WTC11 (cell line): ENCODE measurements at regions not wholly inside any gene's neighbourhood (a gene's known extent, or its start where the extent isn't known, plus 50 kb on each side); places are given as distances from the start of the nearest gene placed in this dataset.

Experiments
- ATAC-seq: fragments of 200-7000 bp; cut with Tn5 transposase; 2 replicates; pipeline ENCODE4 v1.10.0; 2021; ENCODE audit warnings: mild to moderate bottlenecking, moderate library complexity
- CTCF ChIA-PET: fragments of 300-600 bp; sonication (Branson Sonifier 250); formaldehyde crosslinking; loops from one replicate; lab custom pipeline; 2021; ENCODE audit warnings: antibody characterized with exemption; lab: Charles Lee
- POLR2A ChIA-PET: fragments of 350-600 bp; sonication (Branson Sonifier 250); formaldehyde crosslinking; loops from one replicate; lab custom pipeline; 2021; ENCODE audit warnings: antibody characterized with exemption; lab: Charles Lee
- DNase-seq: peaks from one replicate; pipeline ENCODE4 v3.0.0; 2021; ENCODE audit warnings: low spot score
- H3K27ac Mint-ChIP-seq: 2 replicates; pipeline ENCODE4 v1.8.0; 2021; ENCODE audit warnings: mixed read lengths
- H3K27me3 Mint-ChIP-seq: 2 replicates; pipeline ENCODE4 v1.8.0; 2021; ENCODE audit warnings: low read depth, mild to moderate bottlenecking, moderate library complexity, mixed read lengths
- H3K36me3 Mint-ChIP-seq: 2 replicates; pipeline ENCODE4 v1.8.0; 2021; ENCODE audit warnings: mixed read lengths
- H3K4me1 Mint-ChIP-seq: 2 replicates; pipeline ENCODE4 v1.8.0; 2022; ENCODE audit warnings: mixed read lengths
- H3K4me3 Mint-ChIP-seq: 2 replicates; pipeline ENCODE4 v1.8.0; 2021; ENCODE audit warnings: mild to moderate bottlenecking, moderate library complexity, mixed read lengths
- H3K9me3 Mint-ChIP-seq: 2 replicates; pipeline ENCODE4 v1.8.0; 2021; ENCODE audit warnings: mixed read lengths
- ATF1 ChIP-seq: sonication (generic); formaldehyde crosslinking; IDR thresholded peaks from 2 replicates; pipeline ENCODE4 v1.8.1; 2023; ENCODE audit warnings: mild to moderate bottlenecking, moderate library complexity, missing genetic modification reagents
- ESRRA ChIP-seq: sonication (generic); formaldehyde crosslinking; IDR thresholded peaks from 2 replicates; pipeline ENCODE4 v1.8.1; 2022; ENCODE audit warnings: mild to moderate bottlenecking, missing genetic modification reagents, borderline replicate concordance
- ETV6 ChIP-seq: sonication (generic); formaldehyde crosslinking; IDR thresholded peaks from 2 replicates; pipeline ENCODE4 v1.8.1; 2022; ENCODE audit warnings: mild to moderate bottlenecking, missing genetic modification reagents
- KAT7 ChIP-seq: sonication (generic); formaldehyde crosslinking; IDR thresholded peaks from 2 replicates; pipeline ENCODE4 v1.8.1; 2023; ENCODE audit warnings: missing genetic modification reagents, mild to moderate bottlenecking, borderline replicate concordance
- RELA ChIP-seq: sonication (generic); formaldehyde crosslinking; IDR thresholded peaks from 2 replicates; pipeline ENCODE4 v1.8.1; 2022; ENCODE audit warnings: missing genetic modification reagents, mild to moderate bottlenecking, borderline replicate concordance
- RORB ChIP-seq: fragments of 250-450 bp; sonication (Bioruptor Pico); IDR thresholded peaks from 2 replicates; pipeline ENCODE4 v1.9.0; 2021; ENCODE audit warnings: mild to moderate bottlenecking
- TCF7 ChIP-seq: sonication (generic); formaldehyde crosslinking; IDR thresholded peaks from 2 replicates; pipeline ENCODE4 v1.8.0; 2022; ENCODE audit warnings: mild to moderate bottlenecking, low read depth, missing genetic modification reagents, moderate library complexity
- TEAD4 ChIP-seq: sonication (generic); formaldehyde crosslinking; IDR thresholded peaks from 2 replicates; pipeline ENCODE4 v1.8.0; 2022; ENCODE audit warnings: mild to moderate bottlenecking, missing genetic modification reagents
- ZNF138 ChIP-seq: sonication (generic); formaldehyde crosslinking; conservative IDR thresholded peaks from 2 replicates; pipeline ENCODE4 v1.8.1; 2022; ENCODE audit warnings: mild to moderate bottlenecking, moderate library complexity, missing genetic modification reagents
- ZNF219 ChIP-seq: sonication (generic); formaldehyde crosslinking; IDR thresholded peaks from 2 replicates; pipeline ENCODE4 v1.8.0; 2023; ENCODE audit warnings: missing genetic modification reagents, mild to moderate bottlenecking, borderline replicate concordance
- ZNF423 ChIP-seq: fragments of 250-450 bp; sonication (Bioruptor Pico); IDR thresholded peaks from 2 replicates; pipeline ENCODE4 v2.1.2; 2022; ENCODE audit warnings: mild to moderate bottlenecking, moderate library complexity
- TF ChIP-seq, protein P1 (sequence below): sonication (generic); formaldehyde crosslinking; IDR thresholded peaks from 2 replicates; pipeline ENCODE4 v1.8.0; 2022; ENCODE audit warnings: mild to moderate bottlenecking, missing genetic modification reagents
- TF ChIP-seq, protein P2 (sequence below): fragments of 250-450 bp; sonication (Bioruptor Pico); IDR thresholded peaks from 2 replicates; pipeline ENCODE4 v1.9.0; 2021; ENCODE audit warnings: mild to moderate bottlenecking
- TF ChIP-seq, protein P3 (sequence below): sonication (generic); formaldehyde crosslinking; IDR thresholded peaks from 2 replicates; pipeline ENCODE4 v1.8.1; 2023; ENCODE audit warnings: mild to moderate bottlenecking, moderate library complexity, missing genetic modification reagents
- TF ChIP-seq, protein P4 (sequence below): sonication (generic); formaldehyde crosslinking; IDR thresholded peaks from 2 replicates; pipeline ENCODE4 v1.8.1; 2022; ENCODE audit warnings: low read depth, mild to moderate bottlenecking, moderate library complexity, missing genetic modification reagents, borderline replicate concordance
- TF ChIP-seq, protein P5 (sequence below): sonication (generic); formaldehyde crosslinking; IDR thresholded peaks from 2 replicates; pipeline ENCODE4 v1.8.1; 2022; ENCODE audit warnings: mild to moderate bottlenecking, missing genetic modification reagents, moderate library complexity, borderline replicate concordance
- TF ChIP-seq, protein P6 (sequence below): sonication (generic); formaldehyde crosslinking; IDR thresholded peaks from 2 replicates; pipeline ENCODE4 v1.8.0; 2022; ENCODE audit warnings: mild to moderate bottlenecking, missing genetic modification reagents

DNA sequence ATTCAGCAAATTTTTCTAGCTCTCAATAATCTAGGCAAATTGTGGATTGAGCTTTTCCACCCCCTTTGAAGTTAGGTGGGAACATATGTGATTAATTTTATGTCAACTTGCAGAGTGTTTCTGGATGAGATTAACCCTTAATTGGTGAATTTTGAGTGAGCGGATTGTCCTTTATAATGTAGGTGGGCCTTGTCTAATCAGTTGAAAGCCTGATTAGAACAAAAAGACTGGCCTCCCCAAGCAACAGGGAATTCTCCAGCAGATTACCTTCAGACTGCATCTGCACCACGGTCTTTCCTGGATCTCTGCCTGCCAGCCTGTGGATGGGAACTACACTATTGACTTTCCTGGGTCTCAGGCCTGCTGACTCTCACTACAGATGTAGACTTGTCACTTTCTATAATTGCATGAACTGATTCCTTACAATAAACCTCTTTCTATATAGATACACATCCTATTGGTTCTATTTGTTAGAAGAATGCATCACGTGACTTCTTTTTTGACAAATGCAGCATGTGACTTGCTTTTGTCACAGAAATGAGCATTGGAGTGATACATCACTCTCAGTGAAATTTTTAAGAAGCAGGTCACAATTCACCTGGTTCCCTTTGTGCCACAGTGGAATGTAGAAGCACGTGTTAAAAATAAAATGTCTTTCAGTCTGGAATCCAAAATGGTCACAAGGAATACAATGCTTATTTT, 1038.3 kb downstream of the CDH11 start (continued):
- TF ChIP-seq, protein P1, sequence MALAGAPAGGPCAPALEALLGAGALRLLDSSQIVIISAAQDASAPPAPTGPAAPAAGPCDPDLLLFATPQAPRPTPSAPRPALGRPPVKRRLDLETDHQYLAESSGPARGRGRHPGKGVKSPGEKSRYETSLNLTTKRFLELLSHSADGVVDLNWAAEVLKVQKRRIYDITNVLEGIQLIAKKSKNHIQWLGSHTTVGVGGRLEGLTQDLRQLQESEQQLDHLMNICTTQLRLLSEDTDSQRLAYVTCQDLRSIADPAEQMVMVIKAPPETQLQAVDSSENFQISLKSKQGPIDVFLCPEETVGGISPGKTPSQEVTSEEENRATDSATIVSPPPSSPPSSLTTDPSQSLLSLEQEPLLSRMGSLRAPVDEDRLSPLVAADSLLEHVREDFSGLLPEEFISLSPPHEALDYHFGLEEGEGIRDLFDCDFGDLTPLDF (CRISPR knock-in tag): no peak
- TF ChIP-seq RELA (no peak), ETV6 (CRISPR knock-in tag) (no peak), ZNF219 (no peak)
- TF ChIP-seq, protein P2, sequence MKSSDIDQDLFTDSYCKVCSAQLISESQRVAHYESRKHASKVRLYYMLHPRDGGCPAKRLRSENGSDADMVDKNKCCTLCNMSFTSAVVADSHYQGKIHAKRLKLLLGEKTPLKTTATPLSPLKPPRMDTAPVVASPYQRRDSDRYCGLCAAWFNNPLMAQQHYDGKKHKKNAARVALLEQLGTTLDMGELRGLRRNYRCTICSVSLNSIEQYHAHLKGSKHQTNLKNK: no peak
- TF ChIP-seq, protein P3, sequence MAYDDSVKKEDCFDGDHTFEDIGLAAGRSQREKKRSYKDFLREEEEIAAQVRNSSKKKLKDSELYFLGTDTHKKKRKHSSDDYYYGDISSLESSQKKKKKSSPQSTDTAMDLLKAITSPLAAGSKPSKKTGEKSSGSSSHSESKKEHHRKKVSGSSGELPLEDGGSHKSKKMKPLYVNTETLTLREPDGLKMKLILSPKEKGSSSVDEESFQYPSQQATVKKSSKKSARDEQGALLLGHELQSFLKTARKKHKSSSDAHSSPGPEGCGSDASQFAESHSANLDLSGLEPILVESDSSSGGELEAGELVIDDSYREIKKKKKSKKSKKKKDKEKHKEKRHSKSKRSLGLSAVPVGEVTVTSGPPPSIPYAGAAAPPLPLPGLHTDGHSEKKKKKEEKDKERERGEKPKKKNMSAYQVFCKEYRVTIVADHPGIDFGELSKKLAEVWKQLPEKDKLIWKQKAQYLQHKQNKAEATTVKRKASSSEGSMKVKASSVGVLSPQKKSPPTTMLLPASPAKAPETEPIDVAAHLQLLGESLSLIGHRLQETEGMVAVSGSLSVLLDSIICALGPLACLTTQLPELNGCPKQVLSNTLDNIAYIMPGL (CRISPR knock-in tag): no peak

DNA sequence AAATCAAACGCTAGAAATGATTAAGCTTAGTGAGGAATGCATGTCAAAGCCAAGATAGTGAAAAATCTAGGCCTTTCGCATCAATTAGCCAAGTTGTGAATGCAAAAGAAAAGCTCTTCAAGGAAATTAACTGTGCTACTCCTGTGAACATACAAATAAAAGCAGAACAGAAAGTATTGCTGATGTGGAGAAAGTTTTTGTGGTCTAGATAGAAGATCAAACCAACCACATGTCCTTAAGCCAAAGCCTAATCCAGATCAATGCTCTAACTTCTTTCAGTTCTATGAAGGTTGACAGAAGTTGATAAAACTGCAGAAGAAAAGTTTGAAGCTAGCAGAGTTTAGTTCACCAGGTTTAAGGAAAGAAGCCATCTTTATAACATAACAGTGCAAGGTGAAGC, 1044.6 kb downstream of the CDH11 start:
- Mint-ChIP-seq H3K4me1 (no peaks in the 10 kb centered on the region), H3K9me3 (no peaks in the 10 kb centered on the region), H3K27ac (no peak overlapping the region), H3K27me3 (no peaks in the 10 kb centered on the region), H3K4me3 (no peak overlapping the region), H3K36me3 (no peaks in the 10 kb centered on the region)
- DNase-seq: no peak
- POLR2A ChIA-PET: interaction anchor here (0.7 kb wide), 1 partner anchor 803 kb away, joined by 4 read pairs; no protein-coding TSS in a partner anchor
- TF ChIP-seq, protein P4, sequence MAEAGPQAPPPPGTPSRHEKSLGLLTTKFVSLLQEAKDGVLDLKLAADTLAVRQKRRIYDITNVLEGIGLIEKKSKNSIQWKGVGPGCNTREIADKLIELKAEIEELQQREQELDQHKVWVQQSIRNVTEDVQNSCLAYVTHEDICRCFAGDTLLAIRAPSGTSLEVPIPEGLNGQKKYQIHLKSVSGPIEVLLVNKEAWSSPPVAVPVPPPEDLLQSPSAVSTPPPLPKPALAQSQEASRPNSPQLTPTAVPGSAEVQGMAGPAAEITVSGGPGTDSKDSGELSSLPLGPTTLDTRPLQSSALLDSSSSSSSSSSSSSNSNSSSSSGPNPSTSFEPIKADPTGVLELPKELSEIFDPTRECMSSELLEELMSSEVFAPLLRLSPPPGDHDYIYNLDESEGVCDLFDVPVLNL (CRISPR knock-in tag): no peak
- TF ChIP-seq, protein P5, sequence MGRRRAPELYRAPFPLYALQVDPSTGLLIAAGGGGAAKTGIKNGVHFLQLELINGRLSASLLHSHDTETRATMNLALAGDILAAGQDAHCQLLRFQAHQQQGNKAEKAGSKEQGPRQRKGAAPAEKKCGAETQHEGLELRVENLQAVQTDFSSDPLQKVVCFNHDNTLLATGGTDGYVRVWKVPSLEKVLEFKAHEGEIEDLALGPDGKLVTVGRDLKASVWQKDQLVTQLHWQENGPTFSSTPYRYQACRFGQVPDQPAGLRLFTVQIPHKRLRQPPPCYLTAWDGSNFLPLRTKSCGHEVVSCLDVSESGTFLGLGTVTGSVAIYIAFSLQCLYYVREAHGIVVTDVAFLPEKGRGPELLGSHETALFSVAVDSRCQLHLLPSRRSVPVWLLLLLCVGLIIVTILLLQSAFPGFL (CRISPR knock-in tag): no peak
- no peak for TF ChIP-seq ATF1 (CRISPR knock-in tag)
- TF ChIP-seq RORB (CRISPR knock-in tag): no peak
- no peak for TF ChIP-seq ZNF423 (CRISPR knock-in tag)
- no peak for TF ChIP-seq ZNF138 (CRISPR knock-in tag)
- CTCF ChIA-PET: no interaction called here
- ATAC-seq: no peak

DNA sequence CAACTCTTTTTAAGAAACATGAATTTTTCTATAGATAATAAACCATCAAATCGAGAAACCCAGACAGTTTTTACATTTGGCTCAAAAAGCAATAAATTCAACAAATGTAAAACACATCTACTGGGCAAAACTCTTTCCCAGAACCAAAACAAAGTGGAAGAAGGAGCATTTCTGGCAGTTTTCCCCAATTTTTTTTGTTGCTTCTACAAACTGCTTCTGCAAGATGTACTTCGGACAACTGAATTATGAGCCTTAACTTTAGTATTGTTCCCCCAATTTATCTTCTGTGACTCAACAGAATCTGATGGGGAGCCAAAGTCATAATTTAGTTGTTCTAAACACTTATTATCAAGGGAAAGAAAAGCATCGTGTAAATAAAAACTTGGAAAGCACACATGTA, 1047.2 kb downstream of the CDH11 start:
- CTCF ChIA-PET: no interaction called here
- peaks cover 19% of the 10 kb centered on the region for H3K9me3 Mint-ChIP-seq
- no peak overlapping the region for H3K4me3 Mint-ChIP-seq
- DNase-seq (no peak), ATAC-seq (no peak)
- no peak overlapping the region for H3K27ac Mint-ChIP-seq
- H3K4me1 Mint-ChIP-seq: no peaks in the 10 kb centered on the region
- H3K27me3 Mint-ChIP-seq: no peaks in the 10 kb centered on the region
- POLR2A ChIA-PET: no interaction called here
- 0 out of 2 replicates have a peak, but pooled peaks cover 3% of the 10 kb centered on the region for H3K36me3 Mint-ChIP-seq
- TF ChIP-seq, protein P2: no peak
- TF ChIP-seq, protein P3 (CRISPR knock-in tag): no peak
- TF ChIP-seq ESRRA (CRISPR knock-in tag) (no peak), ZNF138 (CRISPR knock-in tag) (no peak), KAT7 (no peak), TEAD4 (no peak), RORB (CRISPR knock-in tag) (no peak), TCF7 (no peak)
- TF ChIP-seq, protein P6, sequence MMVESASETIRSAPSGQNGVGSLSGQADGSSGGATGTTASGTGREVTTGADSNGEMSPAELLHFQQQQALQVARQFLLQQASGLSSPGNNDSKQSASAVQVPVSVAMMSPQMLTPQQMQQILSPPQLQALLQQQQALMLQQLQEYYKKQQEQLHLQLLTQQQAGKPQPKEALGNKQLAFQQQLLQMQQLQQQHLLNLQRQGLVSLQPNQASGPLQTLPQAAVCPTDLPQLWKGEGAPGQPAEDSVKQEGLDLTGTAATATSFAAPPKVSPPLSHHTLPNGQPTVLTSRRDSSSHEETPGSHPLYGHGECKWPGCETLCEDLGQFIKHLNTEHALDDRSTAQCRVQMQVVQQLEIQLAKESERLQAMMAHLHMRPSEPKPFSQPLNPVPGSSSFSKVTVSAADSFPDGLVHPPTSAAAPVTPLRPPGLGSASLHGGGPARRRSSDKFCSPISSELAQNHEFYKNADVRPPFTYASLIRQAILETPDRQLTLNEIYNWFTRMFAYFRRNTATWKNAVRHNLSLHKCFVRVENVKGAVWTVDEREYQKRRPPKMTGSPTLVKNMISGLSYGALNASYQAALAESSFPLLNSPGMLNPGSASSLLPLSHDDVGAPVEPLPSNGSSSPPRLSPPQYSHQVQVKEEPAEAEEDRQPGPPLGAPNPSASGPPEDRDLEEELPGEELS (CRISPR knock-in tag): no peak
